ENCODE measurements at regions not wholly inside any gene's neighbourhood (a gene's known extent, or its start where the extent isn't known, plus 50 kb on each side); places are given as distances from the start of the nearest gene placed in this dataset.

- WGBS (ENCODE audit: low lambda C conversion rate, missing lambda C conversion rate): 55% methylated on average over 3 of the region's 3 CpGs
- no peaks in the 10 kb centered on the region for H3K9me3 ChIP-seq (ENCODE audit: low read depth)
- H3K36me3 ChIP-seq (replicated peaks; ENCODE audit: insufficient read depth, low read depth): no peaks in the 10 kb centered on the region
- no peak overlapping the region for H3K27ac ChIP-seq
- TF ChIP-seq EZH2 (IDR thresholded peaks at IDR 0.05; ENCODE audit: borderline replicate concordance) (no peak), EZH2phosphoT487 (IDR thresholded peaks at IDR 0.05; ENCODE audit: low read depth, severe bottlenecking, unreplicated experiment) (no peak)
- TF ChIP-seq, protein P1, sequence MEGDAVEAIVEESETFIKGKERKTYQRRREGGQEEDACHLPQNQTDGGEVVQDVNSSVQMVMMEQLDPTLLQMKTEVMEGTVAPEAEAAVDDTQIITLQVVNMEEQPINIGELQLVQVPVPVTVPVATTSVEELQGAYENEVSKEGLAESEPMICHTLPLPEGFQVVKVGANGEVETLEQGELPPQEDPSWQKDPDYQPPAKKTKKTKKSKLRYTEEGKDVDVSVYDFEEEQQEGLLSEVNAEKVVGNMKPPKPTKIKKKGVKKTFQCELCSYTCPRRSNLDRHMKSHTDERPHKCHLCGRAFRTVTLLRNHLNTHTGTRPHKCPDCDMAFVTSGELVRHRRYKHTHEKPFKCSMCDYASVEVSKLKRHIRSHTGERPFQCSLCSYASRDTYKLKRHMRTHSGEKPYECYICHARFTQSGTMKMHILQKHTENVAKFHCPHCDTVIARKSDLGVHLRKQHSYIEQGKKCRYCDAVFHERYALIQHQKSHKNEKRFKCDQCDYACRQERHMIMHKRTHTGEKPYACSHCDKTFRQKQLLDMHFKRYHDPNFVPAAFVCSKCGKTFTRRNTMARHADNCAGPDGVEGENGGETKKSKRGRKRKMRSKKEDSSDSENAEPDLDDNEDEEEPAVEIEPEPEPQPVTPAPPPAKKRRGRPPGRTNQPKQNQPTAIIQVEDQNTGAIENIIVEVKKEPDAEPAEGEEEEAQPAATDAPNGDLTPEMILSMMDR (IDR thresholded peaks at IDR 0.05; ENCODE audit: poor library complexity): no peak
- peaks cover 11% of the 10 kb centered on the region for H3K4me1 ChIP-seq (ENCODE audit: insufficient read depth)
- H3K27me3 ChIP-seq: no peaks in the 10 kb centered on the region
- H3K79me2 ChIP-seq: no peaks in the 10 kb centered on the region
- no peaks in the 10 kb centered on the region for H4K20me1 ChIP-seq (ENCODE audit: insufficient read depth, poor library complexity, severe bottlenecking)
- peak overlapping the region; percentile 47 for H3K4me2 ChIP-seq
- no peak for DNase-seq (ENCODE audit: low spot score)
- H3K9me2 ChIP-seq (replicated peaks; ENCODE audit: insufficient read depth): no peaks in the 10 kb centered on the region
- H3K4me3 ChIP-seq: no peak overlapping the region
- no peak overlapping the region for H2AFZ ChIP-seq
Observed at GRCh38 chr18:64203295-64203694, 54.4 kb upstream of the LINC00305 start.

DNA sequence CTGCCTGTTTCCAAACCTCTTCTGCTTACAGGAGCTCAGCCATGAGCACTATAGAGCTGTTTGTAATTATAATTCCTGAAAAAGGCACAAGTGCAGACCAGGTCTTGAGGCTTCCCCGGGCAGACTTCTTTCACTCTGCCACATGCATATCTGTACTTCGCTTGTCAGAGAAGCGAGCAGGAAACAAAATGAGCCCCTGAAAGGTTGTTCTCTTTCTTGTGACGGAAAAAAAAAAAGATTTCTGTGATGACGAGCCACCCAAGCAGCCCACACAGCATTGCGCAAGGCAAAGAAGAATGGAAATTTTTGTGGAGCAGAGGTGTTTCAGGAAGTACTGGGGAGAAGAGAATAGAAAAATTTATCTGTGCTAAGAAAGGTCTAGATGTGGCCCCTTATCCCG, 54.0 kb upstream of the LINC00305 start:
- Histone ChIP-seq H3K4me1 (ENCODE audit: insufficient read depth) (peaks cover 11% of the 10 kb centered on the region), H3K4me2 (peak overlapping the region; percentile 47), H3K27ac (peak overlapping the region; percentile 36), H3K9me2 (replicated peaks; ENCODE audit: insufficient read depth) (no peaks in the 10 kb centered on the region), H3K9me3 (ENCODE audit: low read depth) (no peaks in the 10 kb centered on the region), H3K27me3 (no peaks in the 10 kb centered on the region), H3K4me3 (no peak overlapping the region), H2AFZ (peak overlapping the region; percentile 1), H4K20me1 (ENCODE audit: insufficient read depth, poor library complexity, severe bottlenecking) (no peaks in the 10 kb centered on the region), H3K79me2 (no peaks in the 10 kb centered on the region), H3K36me3 (replicated peaks; ENCODE audit: insufficient read depth, low read depth) (no peaks in the 10 kb centered on the region)
- TF ChIP-seq EZH2phosphoT487 (IDR thresholded peaks at IDR 0.05; ENCODE audit: low read depth, severe bottlenecking, unreplicated experiment) (no peak), EZH2 (IDR thresholded peaks at IDR 0.05; ENCODE audit: borderline replicate concordance) (no peak)
- TF ChIP-seq, protein P1 (IDR thresholded peaks at IDR 0.05; ENCODE audit: poor library complexity): no peak
- DNase-seq (ENCODE audit: low spot score): peak; percentile 11
- 45% methylated on average over 7 of the region's 7 CpGs for WGBS (ENCODE audit: low lambda C conversion rate, missing lambda C conversion rate)

- TF ChIP-seq, protein P1 (IDR thresholded peaks at IDR 0.05; ENCODE audit: poor library complexity): no peak
- TF ChIP-seq EZH2 (IDR thresholded peaks at IDR 0.05; ENCODE audit: borderline replicate concordance) (no peak), EZH2phosphoT487 (IDR thresholded peaks at IDR 0.05; ENCODE audit: low read depth, severe bottlenecking, unreplicated experiment) (no peak)
- DNase-seq (ENCODE audit: low spot score): peak; percentile 9
- Histone ChIP-seq H2AFZ (peak overlapping the region; percentile 1), H3K79me2 (no peaks in the 10 kb centered on the region), H3K27me3 (no peaks in the 10 kb centered on the region), H4K20me1 (ENCODE audit: insufficient read depth, poor library complexity, severe bottlenecking) (no peaks in the 10 kb centered on the region), H3K27ac (peak overlapping the region; percentile 36), H3K9me2 (replicated peaks; ENCODE audit: insufficient read depth) (no peaks in the 10 kb centered on the region), H3K36me3 (replicated peaks; ENCODE audit: insufficient read depth, low read depth) (no peaks in the 10 kb centered on the region), H3K9me3 (ENCODE audit: low read depth) (no peaks in the 10 kb centered on the region), H3K4me2 (peak overlapping the region; percentile 47), H3K4me1 (ENCODE audit: insufficient read depth) (peaks cover 11% of the 10 kb centered on the region), H3K4me3 (no peak overlapping the region)
- WGBS (ENCODE audit: low lambda C conversion rate, missing lambda C conversion rate): 33% methylated on average over 6 of the region's 6 CpGs
Observed at GRCh38 chr18:64202210-64202836, 53.4 kb upstream of the LINC00305 start.

Measured in hepatocyte (in vitro differentiated cells).